SH-SY5Y (cell line): ENCODE measurements at regions not wholly inside any gene's neighbourhood (a gene's known extent, or its start where the extent isn't known, plus 50 kb on each side); places are given as distances from the start of the nearest gene placed in this dataset.

ENCODE experiments used
- GATA2 ChIP-seq: IDR thresholded peaks from 2 replicates; pipeline ENCODE4 v1.6.1; 2011; ENCODE audit warnings: mild to moderate bottlenecking, low read depth, low read length
- GATA3 ChIP-seq: IDR thresholded peaks from 2 replicates; pipeline ENCODE4 v1.6.1; 2011; ENCODE audit warnings: low read depth, mild to moderate bottlenecking, low read length, moderate library complexity

DNA sequence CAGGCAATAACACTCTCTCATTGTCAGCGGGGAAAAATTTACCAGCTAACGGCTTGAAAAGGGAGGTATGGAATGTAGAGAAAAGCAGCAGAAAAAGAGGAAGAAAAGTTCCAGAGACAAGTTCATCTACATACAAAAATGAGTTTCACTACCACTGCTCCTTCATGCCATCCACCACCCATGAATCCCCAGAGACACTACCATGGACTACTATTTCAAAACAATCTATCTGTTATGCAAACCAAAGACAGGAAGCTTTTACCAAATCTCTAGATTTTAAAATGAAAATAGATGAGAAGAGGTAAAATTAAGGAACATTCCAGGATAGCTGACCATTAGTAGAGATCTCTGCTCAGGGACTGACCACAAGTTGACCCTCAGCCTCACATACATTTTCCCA lies 189.0 kb upstream of the GRM3 start:
- TF ChIP-seq GATA2 (no peak), GATA3 (no peak)
